Peyer's patch (tissue), 4 donors: ENCODE measurements at regions not wholly inside any gene's neighbourhood (a gene's known extent, or its start where the extent isn't known, plus 50 kb on each side); places are given as distances from the start of the nearest gene placed in this dataset.
"Not testable (repeated sequence)": the region's sequence is repeated elsewhere in the genome, so short reads cannot be mapped to it uniquely, and the experiment has no call there.

Experiments used
- CTCF ChIP-seq, 6 experiments: fragments of 450-650 bp in 4 of 6; fragments of 200-600 bp in 2 of 6; sonication (generic) in 1 of 6; IDR thresholded peaks; one replicate each; pipeline ENCODE4 v1.5.1; 2017 to 2019; ENCODE audit warnings: antibody characterized with exemption in 6 of 6, mild to moderate bottlenecking in 3 of 6, moderate library complexity in 1 of 6
- POLR2A ChIP-seq, 2 donors: fragments of 450-650 bp; IDR thresholded peaks; one replicate each; pipeline ENCODE4 v1.5.1; 2017; ENCODE audit warnings: antibody characterized with exemption in 2 of 2, mild to moderate bottlenecking in 2 of 2, moderate library complexity in 2 of 2

GRCh38 chr7:65814556-65815167 is 58.2 kb upstream of the VKORC1L1 start:
- TF ChIP-seq CTCF, POLR2A (IDR thresholded peaks at IDR 0.05): not testable (repeated sequence)
